GM13976 (cell line): ENCODE measurements at regions not wholly inside any gene's neighbourhood (a gene's known extent, or its start where the extent isn't known, plus 50 kb on each side); places are given as distances from the start of the nearest gene placed in this dataset.

ENCODE experiments used
- DNase-seq: peaks from one replicate; pipeline ENCODE4 v3.0.0; 2012; ENCODE audit warnings: low spot score
- in situ Hi-C: fragments of 300-500 bp; cut with MboI; formaldehyde crosslinking; loops from one replicate; pipeline ENCODE4 v1.12.0; 2022; ENCODE audit warnings: low sequenced_read_pairs, mixed read lengths, inconsistent platforms; ENCODE audit not compliant: unreplicated experiment
- TF ChIP-seq, protein P1 (sequence below): IDR thresholded peaks from 2 replicates; pipeline ENCODE4 v1.5.1; 2012; ENCODE audit warnings: borderline replicate concordance, mild to moderate bottlenecking; ENCODE audit not compliant: insufficient read depth; ENCODE audit errors: extremely low read depth, missing control alignments, control extremely low read depth

DNA sequence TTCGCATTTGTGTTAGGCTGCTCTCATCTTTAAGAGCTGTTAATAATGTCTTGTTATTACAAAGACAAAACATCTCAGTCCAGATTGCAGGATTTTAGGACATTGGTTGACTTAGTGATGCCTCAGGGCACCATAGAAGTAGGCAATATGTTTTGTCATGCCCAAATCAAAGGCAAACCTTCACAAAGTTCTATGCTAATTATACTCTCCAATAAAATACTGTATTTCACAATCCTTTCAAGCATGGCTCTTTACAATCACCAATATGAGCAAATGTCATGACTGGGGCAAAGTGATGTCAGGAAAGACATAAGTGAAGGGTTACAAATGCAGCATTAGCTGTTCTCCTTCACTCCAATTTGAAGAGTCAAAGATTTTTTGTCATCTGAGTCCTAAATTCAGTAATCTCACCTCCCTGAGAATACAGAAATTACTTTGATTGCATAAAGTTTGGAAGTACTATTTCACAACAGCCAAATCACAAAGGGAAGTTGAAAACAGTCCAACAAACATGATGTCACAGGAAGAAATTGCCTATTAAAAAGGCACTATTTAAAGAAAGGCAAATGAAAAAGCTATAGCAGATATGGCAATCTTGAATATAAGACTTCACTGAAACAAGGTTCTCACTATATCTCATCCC, 303.2 kb downstream of the PRR16 start:
- DNase-seq = no peak
- TF ChIP-seq, protein P1, sequence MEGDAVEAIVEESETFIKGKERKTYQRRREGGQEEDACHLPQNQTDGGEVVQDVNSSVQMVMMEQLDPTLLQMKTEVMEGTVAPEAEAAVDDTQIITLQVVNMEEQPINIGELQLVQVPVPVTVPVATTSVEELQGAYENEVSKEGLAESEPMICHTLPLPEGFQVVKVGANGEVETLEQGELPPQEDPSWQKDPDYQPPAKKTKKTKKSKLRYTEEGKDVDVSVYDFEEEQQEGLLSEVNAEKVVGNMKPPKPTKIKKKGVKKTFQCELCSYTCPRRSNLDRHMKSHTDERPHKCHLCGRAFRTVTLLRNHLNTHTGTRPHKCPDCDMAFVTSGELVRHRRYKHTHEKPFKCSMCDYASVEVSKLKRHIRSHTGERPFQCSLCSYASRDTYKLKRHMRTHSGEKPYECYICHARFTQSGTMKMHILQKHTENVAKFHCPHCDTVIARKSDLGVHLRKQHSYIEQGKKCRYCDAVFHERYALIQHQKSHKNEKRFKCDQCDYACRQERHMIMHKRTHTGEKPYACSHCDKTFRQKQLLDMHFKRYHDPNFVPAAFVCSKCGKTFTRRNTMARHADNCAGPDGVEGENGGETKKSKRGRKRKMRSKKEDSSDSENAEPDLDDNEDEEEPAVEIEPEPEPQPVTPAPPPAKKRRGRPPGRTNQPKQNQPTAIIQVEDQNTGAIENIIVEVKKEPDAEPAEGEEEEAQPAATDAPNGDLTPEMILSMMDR = no peak
- in situ Hi-C loops = no loop called here

DNA sequence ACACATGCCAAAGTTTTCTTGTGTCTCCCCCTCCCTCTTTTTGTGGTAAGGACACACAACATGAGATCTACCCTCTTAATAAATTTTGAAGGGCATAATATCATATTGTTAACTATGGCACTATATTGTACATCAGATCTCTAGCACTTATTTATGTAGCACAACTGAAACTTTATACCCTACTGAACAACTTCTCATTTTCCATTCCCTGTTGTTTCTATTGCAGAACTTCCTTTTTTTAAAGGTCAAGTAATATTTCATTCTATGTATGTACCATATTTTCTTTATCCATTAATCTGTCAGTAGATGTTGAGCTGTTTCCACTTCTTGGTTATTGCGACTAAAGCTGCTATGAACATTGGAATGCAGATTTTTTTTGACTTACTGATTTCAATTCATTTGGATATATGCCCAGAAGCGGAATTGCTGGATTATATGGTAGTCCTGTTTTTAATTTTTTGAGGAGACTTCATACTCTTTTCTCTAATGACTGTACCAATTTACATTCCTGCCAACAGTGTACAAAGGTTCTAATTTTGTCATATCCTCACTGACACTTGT, 305.3 kb downstream of the PRR16 start:
- TF ChIP-seq, protein P1 = no peak
- DNase-seq = no peak
- in situ Hi-C loops = no loop called here

DNA sequence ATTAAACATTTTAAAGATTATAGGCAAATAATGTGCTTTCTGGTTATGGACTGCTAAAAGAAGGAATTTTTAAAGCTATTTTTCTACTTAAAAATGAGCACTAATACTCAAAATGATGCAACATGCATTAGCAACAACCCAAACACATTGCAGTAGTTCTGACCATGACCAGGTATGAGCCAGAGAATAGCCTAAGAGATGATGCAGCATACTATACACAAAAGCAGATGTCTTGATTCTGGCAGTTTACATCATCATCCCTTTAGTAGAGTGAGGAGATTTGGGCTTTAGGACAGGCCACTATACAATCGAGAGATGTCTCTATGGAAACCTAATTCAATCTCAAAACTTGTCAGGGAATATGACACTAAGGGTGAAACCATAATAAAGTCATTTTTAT, 307.1 kb downstream of the PRR16 start:
- in situ Hi-C loops = no loop called here
- no peak for DNase-seq

DNA sequence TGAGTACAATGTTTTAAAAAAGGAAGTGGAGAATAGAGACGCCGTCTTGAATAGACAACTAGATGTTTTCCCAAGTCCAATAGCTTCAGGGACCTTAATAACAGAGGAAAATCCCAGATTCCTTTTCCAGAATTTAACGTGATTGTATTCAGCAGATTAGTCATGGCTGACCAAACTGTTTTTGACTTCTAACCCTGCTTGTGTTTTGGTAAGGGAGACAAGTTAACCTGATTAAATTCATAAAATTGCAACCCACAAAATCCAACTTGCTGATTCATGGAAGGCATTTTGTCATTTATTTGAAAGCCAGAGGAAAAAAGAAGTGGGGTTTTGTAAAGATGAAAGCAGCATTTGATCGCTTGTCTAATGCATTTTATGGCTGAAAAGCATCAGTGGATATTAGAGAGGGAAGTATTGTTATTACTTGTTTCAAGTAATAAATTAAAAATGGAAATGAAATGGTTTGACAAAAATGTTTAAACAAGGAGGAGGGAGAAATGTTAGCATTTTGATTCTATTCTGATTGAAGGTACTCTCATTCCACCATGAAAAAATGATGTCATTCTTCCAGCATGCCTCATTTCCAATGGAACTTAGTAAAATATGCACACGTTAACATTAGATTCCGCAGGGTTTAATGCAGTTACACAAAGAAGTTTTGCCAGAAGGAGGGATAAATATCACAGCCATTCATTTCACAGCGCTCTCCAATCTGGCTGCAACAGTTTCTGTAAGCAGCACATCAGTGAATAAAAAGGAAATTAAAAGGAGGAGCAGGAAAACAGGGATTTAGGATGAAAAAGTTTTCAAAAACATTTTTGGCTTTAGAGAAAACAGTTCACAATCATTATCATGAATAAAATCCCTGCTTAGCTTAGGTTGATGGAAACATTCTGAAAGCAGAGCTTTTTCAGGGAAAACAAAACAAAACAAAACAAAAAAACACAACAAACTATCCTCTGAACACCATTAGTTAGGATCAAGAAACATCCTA, 314.7 kb downstream of the PRR16 start:
- no peak for DNase-seq
- in situ Hi-C loops = no loop called here
- TF ChIP-seq, protein P1 = no peak

More for the DNA sequence above, 307.1 kb downstream of the PRR16 start:
- TF ChIP-seq, protein P1 = no peak

DNA sequence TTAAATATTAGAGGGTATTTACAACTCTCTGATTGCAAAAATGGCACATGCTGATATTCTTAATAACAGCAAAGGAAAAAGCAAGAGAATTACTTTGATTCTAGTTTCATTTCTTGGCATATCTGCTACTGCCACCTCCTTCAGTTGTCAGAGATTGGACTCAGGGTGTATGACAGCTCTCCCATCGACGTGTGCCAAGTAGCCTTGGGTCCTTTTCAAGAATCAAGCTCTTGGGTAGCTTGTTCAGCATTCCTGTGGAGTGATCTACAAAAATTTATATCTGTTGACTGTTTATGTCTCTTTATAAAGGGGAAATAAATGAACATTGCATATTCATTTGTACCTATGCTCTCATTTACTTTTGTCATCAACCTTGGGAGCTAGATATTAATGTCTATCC, 315.6 kb downstream of the PRR16 start:
- in situ Hi-C loops = no loop called here
- no peak for DNase-seq

DNA sequence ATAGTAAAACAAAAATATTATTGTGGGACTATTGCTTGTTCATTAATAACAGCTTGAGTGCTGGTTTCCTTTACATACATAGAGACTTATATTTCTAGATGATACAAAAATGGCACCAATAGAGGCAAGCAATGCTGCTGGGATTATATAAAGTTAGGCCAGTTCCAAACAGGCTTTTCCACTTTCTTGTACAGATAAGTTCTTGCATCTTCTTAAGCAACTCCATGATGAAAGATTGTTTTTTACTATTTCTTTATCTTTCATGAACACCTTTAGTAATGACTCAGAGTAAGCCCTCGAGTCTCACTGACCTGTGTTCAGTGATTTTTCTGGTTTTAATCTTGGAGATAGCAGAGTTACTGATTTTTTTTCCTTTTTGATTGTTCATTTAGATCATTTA, 324.4 kb downstream of the PRR16 start:
- in situ Hi-C loops = no loop called here
- TF ChIP-seq, protein P1 = no peak
- DNase-seq = no peak

More for the DNA sequence above, 315.6 kb downstream of the PRR16 start:
- TF ChIP-seq, protein P1 = no peak
